Central memory CD8-positive, alpha-beta T cell (primary cell): ENCODE measurements at regions not wholly inside any gene's neighbourhood (a gene's known extent, or its start where the extent isn't known, plus 50 kb on each side); places are given as distances from the start of the nearest gene placed in this dataset.
"Not testable (repeated sequence)": the region's sequence is repeated elsewhere in the genome, so short reads cannot be mapped to it uniquely, and the experiment has no call there.

ENCODE experiments used
- ATAC-seq: fragments of 150-1000 bp; cut with Tn5 transposase; replicated peaks from 2 replicates; pipeline ENCODE4 v1.10.0; 2022; ENCODE audit warnings: mild to moderate bottlenecking, moderate FRiP score, moderate number of reproducible peaks; ENCODE audit not compliant: poor library complexity, severe bottlenecking; ENCODE audit errors: extremely low read depth
- DNase-seq, 2 donors: peaks; one replicate each; pipeline ENCODE4 v3.0.0; 2021; ENCODE audit warnings: low spot score in 2 of 2
- H3K27ac Mint-ChIP-seq: one replicate; pipeline ENCODE4 v1.8.0; 2022; ENCODE audit warnings: low read depth, mild to moderate bottlenecking, moderate library complexity, mixed read lengths
- H3K27me3 Mint-ChIP-seq: one replicate; pipeline ENCODE4 v1.8.0; 2022; ENCODE audit warnings: mixed read lengths
- H3K36me3 Mint-ChIP-seq: one replicate; pipeline ENCODE4 v1.8.0; 2022; ENCODE audit warnings: mild to moderate bottlenecking, moderate library complexity, mixed read lengths; ENCODE audit not compliant: insufficient read depth
- H3K4me1 Mint-ChIP-seq: one replicate; pipeline ENCODE4 v1.8.0; 2022; ENCODE audit warnings: mixed read lengths
- H3K4me3 Mint-ChIP-seq: one replicate; pipeline ENCODE4 v1.8.0; 2022; ENCODE audit warnings: mild to moderate bottlenecking, moderate library complexity, mixed read lengths
- H3K9me3 Mint-ChIP-seq: one replicate; pipeline ENCODE4 v1.8.0; 2022; ENCODE audit warnings: mixed read lengths

DNA sequence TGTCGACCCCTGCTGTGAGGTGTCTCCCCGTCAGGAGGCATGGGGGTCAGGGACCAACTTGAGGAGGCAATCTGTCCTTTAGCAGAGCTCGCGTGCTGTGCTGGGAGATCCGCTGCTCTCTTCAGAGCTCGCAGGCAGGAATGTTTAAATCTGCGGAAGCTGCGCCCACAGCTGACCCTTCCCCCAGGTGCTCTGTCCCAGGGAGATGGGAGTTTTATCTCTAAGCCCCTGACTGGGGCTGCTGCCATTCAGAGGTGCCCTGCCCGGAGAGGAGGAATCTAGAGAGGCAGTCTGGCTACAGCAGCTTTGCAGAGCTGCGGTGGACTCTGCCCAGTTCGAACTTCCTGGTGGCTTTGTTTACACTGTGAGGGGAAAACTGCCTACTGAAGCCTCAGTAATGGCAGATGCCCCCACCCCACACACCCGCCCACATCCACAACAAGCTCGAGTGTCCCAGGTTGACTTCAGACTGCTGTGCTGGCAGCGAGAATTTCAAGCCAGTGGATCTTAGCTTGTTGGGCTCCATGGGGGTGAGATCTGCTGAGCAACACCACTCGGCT, 133.1 kb downstream of the CENPC start:
- not testable (repeated sequence) for ATAC-seq, H3K4me1 Mint-ChIP-seq, H3K4me3 Mint-ChIP-seq, H3K36me3 Mint-ChIP-seq, H3K27ac Mint-ChIP-seq, DNase-seq
- peaks cover 28% of the 10 kb centered on the region for H3K27me3 Mint-ChIP-seq
- H3K9me3 Mint-ChIP-seq: peaks cover 15% of the 10 kb centered on the region

DNA sequence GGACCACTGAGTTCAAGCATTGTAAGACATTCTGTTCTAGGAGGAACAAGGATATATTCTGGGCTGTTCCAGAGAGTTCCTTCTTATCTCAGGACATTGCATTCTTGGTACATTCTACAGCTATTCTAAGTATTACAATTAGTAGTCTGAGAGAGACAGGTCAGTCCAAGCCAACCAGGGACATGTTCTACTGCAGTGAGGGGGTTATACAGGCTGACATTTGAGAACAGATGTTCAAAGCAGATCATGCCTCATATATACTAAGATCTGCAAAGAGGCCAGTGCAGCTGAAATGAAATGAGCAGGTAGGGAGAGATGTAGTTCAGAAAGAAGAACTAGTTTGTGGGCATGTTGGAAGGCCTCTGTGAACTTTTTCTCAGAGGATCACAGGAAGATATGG, 142.0 kb downstream of the CENPC start:
- H3K36me3 Mint-ChIP-seq: no peaks in the 10 kb centered on the region
- H3K9me3 Mint-ChIP-seq: peaks cover 10% of the 10 kb centered on the region
- H3K27me3 Mint-ChIP-seq: no peaks in the 10 kb centered on the region
- no peak overlapping the region for H3K4me3 Mint-ChIP-seq
- no peak overlapping the region for H3K27ac Mint-ChIP-seq
- no peaks in the 10 kb centered on the region for H3K4me1 Mint-ChIP-seq
- ATAC-seq: no peak
- DNase-seq: no peak

DNA sequence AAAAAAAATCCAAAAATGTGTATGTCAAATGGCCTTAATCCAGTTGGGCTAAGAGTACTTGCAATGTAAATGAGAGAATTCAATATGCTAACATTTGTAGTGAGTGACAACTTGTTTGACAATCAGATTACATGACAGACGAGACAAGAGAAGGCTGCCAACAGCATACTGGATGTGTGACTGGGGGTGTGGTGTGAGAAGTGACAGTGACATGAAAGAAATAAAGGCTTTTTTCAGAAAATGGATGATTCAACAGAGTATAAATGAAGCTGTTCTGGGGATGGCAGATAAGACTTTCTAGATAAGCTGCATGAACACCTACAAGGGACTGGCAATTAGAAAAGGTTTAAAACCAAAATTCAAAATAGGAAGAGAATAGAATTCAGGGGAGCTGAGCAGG, 143.4 kb downstream of the CENPC start:
- Mint-ChIP-seq H3K27ac (no peak overlapping the region), H3K36me3 (no peaks in the 10 kb centered on the region), H3K4me3 (no peak overlapping the region), H3K9me3 (peaks cover 10% of the 10 kb centered on the region), H3K27me3 (no peaks in the 10 kb centered on the region), H3K4me1 (no peaks in the 10 kb centered on the region)
- ATAC-seq (no peak), DNase-seq (no peak)

DNA sequence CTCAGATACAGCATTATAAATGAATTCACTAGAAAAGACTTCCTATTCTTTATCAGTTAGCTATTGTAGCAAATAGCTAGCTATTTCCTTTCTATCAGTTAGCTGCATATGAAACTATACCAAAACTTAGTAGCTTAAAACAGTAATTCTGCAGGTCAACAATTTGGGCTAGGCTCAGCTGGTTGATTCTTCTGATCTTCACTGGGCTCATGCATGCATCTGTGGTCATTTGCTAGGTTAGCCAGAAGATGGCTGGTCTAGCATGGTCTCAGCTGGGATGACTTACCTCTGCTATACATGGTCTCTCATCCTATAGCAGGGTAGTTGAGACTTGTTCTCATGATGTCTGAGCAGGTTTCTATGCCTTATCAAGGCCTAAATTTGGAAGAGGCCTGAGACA, 147.4 kb downstream of the CENPC start:
- H3K27ac Mint-ChIP-seq: no peak overlapping the region
- no peaks in the 10 kb centered on the region for H3K9me3 Mint-ChIP-seq
- peaks cover 9% of the 10 kb centered on the region for H3K27me3 Mint-ChIP-seq
- DNase-seq (no peak), ATAC-seq (no peak)
- peaks cover 2% of the 10 kb centered on the region for H3K36me3 Mint-ChIP-seq
- no peak overlapping the region for H3K4me3 Mint-ChIP-seq
- no peaks in the 10 kb centered on the region for H3K4me1 Mint-ChIP-seq

DNA sequence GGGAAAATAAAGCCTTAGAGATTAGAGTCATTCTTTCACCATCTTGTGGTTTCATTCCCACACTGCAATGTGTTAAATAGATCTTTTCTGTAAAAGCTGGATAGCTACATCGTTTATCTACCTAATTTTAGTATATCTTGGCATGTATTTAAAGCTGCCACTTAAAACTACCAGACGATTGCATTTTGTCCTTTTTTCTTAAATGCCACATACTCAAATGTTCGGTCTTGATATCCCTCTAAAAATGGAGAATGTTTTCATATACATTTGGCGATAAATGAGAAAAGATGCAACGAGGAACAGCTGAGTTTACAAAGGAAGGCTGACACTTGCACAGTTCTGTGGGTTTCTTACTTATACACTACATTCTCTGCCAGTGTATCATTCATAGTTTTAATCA, 148.3 kb downstream of the CENPC start:
- no peaks in the 10 kb centered on the region for H3K4me1 Mint-ChIP-seq
- no peak overlapping the region for H3K27ac Mint-ChIP-seq
- no peaks in the 10 kb centered on the region for H3K9me3 Mint-ChIP-seq
- no peak overlapping the region for H3K4me3 Mint-ChIP-seq
- no peak for ATAC-seq
- H3K27me3 Mint-ChIP-seq: peaks cover 17% of the 10 kb centered on the region
- peaks cover 2% of the 10 kb centered on the region for H3K36me3 Mint-ChIP-seq
- no peak for DNase-seq

DNA sequence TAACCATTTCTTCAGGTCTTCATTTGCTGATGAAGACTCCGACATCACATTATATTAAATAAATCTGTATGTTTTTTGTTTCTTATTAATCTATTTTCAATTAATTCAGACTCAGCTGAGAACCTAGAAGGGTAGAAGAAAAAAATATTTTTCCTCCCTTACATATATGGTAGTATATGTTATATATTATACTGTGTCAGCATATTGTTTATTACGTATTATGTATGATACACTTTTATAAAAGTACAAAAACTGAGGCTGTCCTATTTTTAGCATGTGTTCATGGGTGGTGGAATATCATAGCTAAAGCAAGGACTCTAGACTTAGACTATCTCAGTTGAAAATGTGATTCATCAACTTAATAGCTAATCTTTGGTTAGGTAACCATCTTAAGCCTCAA, 149.3 kb downstream of the CENPC start:
- Mint-ChIP-seq H3K4me1 (no peaks in the 10 kb centered on the region), H3K27ac (no peak overlapping the region), H3K36me3 (peaks cover 2% of the 10 kb centered on the region), H3K27me3 (peaks cover 28% of the 10 kb centered on the region), H3K4me3 (no peak overlapping the region), H3K9me3 (no peaks in the 10 kb centered on the region)
- ATAC-seq: no peak
- no peak for DNase-seq

DNA sequence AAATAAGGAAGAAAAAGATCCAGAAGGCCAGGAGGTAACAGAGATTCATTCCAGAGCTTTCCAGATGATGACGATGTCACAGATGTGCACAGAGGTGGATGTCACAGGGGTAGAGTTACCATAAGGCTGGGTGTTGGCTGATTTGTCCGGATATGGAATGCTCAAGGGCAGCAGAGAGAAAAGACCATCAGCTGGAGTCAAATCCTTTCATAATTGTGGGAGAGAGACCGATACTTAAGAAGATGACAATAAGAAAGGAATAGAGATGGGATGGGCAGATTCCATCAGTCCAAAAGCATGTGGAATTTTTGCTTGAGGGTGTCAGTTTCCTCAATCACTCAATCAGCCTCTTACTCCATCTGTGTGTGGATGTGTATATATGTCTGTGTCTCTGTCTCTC, 150.4 kb downstream of the CENPC start:
- H3K27me3 Mint-ChIP-seq: peaks cover 30% of the 10 kb centered on the region
- no peaks in the 10 kb centered on the region for H3K4me1 Mint-ChIP-seq
- DNase-seq (no peak), ATAC-seq (no peak)
- no peak overlapping the region for H3K27ac Mint-ChIP-seq
- no peak overlapping the region for H3K4me3 Mint-ChIP-seq
- peaks cover 2% of the 10 kb centered on the region for H3K36me3 Mint-ChIP-seq
- H3K9me3 Mint-ChIP-seq: no peaks in the 10 kb centered on the region

DNA sequence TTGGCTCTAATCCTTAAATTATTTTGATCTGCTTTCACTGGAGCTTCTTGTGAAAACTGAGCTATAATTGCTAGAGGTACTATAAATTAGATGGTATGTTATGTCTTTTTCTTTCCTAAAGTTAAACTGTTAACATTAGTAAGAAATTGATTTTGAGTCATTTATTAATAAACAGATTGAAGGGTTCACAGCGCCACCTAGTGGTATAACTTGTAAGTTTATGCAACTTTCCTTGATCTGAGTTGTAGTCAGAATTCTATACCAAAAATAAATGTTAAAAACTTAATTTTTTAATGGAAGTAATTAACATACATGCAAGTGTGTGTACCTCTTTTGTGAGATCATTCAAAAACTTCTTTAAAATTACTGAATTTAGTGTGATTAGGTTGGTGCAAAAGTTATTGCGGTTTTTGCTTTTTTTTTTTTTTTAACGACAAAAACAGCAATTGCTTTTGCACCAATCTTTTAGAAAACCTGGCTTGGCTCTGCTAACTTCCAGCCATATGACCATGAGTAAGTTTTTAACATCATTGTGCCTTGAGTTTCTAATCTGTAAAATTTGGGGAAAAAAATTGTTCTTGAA, 151.5 kb downstream of the CENPC start:
- ATAC-seq (no peak), DNase-seq (no peak)
- Mint-ChIP-seq H3K27me3 (peaks cover 30% of the 10 kb centered on the region), H3K36me3 (peaks cover 2% of the 10 kb centered on the region), H3K27ac (no peak overlapping the region), H3K4me1 (no peaks in the 10 kb centered on the region), H3K4me3 (no peak overlapping the region), H3K9me3 (no peaks in the 10 kb centered on the region)

DNA sequence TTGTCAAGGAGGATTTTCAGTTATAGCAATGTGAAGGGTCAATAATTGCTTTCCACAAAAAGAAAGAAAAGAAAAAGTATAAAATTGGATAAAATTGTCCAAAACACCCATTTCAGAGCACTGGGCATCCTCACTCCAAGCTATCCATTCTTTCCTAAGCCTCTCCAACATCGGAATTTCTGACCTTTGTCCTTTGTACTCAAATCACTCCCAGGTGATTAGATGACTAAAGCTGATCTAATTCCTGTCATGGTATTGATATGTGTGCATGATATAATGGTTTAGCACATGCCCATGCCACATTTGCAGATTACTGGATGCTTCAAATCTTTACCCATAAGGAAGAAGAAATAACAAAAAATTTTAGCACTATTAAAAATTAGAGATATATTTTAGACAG, 152.3 kb downstream of the CENPC start:
- Mint-ChIP-seq H3K27me3 (peaks cover 30% of the 10 kb centered on the region), H3K4me1 (no peaks in the 10 kb centered on the region), H3K36me3 (peaks cover 2% of the 10 kb centered on the region), H3K27ac (no peak overlapping the region), H3K9me3 (no peaks in the 10 kb centered on the region), H3K4me3 (no peak overlapping the region)
- DNase-seq (no peak), ATAC-seq (no peak)

DNA sequence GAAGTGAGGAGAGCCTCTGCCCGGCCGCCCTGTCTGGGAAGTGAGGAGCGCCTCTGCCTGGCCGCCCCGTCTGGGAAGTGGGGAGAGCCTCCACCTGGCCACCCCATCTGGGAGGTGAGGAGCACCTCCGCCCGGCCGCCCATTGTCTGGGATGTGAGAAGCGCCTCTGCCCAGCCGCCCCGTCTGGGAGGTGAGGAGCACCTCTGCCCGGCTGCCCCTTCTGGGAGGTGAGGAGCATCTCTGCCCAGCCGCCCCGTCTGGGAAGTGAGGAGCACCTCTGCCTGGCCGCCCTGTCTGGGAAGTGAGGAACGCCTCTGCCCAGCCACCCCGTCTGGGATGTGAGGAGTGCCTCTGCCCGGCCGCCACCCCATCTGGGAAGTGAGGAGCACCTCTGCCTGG, 163.9 kb downstream of the CENPC start:
- not testable (repeated sequence) for H3K4me3 Mint-ChIP-seq, H3K4me1 Mint-ChIP-seq, ATAC-seq, H3K27me3 Mint-ChIP-seq, DNase-seq, H3K36me3 Mint-ChIP-seq, H3K27ac Mint-ChIP-seq, H3K9me3 Mint-ChIP-seq

DNA sequence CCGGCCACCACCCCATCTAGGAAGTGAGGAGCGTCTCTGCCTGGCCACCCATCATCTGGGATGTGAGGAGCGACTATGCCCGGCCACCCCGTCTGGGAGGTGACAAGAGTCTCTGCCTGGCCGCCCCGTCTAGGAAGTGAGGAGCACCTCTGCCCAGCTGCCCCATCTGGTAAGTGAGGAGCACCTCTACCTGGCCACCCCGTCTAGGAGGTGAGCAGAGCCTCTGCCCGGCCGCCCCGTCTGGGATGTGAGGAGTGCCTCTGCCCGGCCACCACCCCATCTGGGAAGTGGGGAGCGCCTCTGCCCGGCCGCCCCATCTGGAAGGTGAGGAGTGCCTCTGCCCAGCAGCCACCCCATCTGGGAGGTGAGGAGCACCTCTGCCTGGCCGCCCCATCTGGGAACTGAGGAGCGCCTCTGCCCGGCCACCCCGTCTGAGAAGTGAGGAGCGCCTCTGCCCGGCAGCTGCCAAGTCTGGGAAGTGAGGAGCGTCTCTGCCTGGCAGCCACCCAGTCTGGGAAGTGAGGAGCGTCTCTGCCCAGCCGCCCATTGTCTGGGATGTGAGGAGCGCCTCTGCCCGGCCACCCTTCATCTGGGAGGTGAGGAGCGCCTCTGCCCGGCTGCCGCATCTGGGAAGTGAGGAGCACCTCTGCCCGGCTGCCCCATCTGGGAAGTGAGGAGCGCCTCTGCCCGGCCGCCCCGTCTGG, 164.4 kb downstream of the CENPC start:
- H3K4me1 Mint-ChIP-seq, H3K9me3 Mint-ChIP-seq, H3K27ac Mint-ChIP-seq, ATAC-seq, DNase-seq, H3K4me3 Mint-ChIP-seq, H3K36me3 Mint-ChIP-seq: not testable (repeated sequence)
- H3K27me3 Mint-ChIP-seq: peaks cover 15% of the 10 kb centered on the region

DNA sequence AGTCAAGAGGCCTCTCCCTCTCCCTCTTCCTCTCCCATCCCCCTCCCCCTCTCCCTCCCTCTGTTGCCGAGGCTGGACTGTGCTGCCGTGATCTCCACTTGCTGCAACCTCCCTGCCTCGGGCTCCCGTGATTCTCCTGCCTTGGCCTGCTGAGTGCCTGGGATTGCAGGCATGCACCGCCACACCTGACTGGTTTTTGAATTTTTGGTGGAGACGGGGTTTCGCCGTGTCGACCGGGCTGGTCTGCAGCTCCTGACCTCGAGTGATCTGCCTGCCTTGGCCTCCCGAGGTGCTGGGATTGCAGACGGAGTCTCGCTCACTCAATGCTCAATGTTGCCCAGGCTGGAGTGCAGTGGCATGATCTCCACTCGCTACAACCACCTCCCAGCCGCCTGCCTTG, 165.1 kb downstream of the CENPC start:
- Mint-ChIP-seq H3K4me3 (no peak overlapping the region), H3K9me3 (no peaks in the 10 kb centered on the region), H3K36me3 (no peaks in the 10 kb centered on the region), H3K27me3 (peaks cover 22% of the 10 kb centered on the region), H3K4me1 (no peaks in the 10 kb centered on the region), H3K27ac (no peak overlapping the region)
- ATAC-seq: no peak
- no peak for DNase-seq

DNA sequence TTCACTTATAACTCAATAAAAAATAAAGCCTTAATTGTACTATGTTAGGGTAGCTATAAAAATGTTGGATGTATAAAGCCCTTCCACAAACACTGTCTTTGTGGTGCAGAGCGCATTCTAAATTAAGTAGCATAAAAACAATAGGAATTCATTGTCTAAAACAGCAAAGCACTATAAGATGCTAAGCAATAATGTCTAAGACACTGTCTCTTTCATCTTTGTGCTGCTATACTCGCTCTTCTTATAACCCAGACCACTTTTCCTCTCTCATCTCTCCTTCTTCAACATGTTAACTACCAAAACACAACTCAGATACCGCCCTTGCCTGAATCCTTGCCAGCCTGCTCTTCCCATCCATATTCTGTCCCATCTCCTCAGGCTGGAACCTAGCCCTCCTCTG, 170.0 kb downstream of the CENPC start:
- DNase-seq (no peak), ATAC-seq (no peak)
- no peaks in the 10 kb centered on the region for H3K9me3 Mint-ChIP-seq
- H3K27me3 Mint-ChIP-seq: peaks cover 35% of the 10 kb centered on the region
- H3K4me3 Mint-ChIP-seq: no peak overlapping the region
- H3K4me1 Mint-ChIP-seq: no peaks in the 10 kb centered on the region
- H3K36me3 Mint-ChIP-seq: no peaks in the 10 kb centered on the region
- H3K27ac Mint-ChIP-seq: no peak overlapping the region
